ENCODE measurements at regions not wholly inside any gene's neighbourhood (a gene's known extent, or its start where the extent isn't known, plus 50 kb on each side); places are given as distances from the start of the nearest gene placed in this dataset.

DNA sequence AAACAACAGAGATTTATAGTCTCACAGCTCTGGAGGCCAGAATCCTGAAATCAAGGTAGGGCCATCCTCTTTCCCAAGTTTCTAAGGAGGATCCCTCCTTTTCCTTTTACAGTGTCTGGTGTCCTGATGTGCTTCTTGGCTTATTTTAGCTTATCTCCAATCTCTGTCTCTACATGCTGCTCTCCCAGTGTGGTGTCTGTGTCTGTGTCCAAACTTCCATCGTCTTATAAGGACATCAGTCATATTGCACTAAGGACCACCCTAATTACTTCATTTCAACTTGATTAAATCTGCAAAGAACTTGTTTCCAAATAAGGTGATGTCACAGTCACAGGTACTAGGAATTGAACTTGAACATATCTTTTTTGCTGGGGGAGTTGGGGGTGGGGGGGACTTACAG, 529.6 kb downstream of the DHX35 start:
- TF ChIP-seq, protein P1, sequence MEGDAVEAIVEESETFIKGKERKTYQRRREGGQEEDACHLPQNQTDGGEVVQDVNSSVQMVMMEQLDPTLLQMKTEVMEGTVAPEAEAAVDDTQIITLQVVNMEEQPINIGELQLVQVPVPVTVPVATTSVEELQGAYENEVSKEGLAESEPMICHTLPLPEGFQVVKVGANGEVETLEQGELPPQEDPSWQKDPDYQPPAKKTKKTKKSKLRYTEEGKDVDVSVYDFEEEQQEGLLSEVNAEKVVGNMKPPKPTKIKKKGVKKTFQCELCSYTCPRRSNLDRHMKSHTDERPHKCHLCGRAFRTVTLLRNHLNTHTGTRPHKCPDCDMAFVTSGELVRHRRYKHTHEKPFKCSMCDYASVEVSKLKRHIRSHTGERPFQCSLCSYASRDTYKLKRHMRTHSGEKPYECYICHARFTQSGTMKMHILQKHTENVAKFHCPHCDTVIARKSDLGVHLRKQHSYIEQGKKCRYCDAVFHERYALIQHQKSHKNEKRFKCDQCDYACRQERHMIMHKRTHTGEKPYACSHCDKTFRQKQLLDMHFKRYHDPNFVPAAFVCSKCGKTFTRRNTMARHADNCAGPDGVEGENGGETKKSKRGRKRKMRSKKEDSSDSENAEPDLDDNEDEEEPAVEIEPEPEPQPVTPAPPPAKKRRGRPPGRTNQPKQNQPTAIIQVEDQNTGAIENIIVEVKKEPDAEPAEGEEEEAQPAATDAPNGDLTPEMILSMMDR (IDR thresholded peaks at IDR 0.05) = no peak
- Mint-ChIP-seq H3K4me3 (no peak overlapping the region), H3K9me3 (peaks cover 65% of the 10 kb centered on the region), H3K27me3 (ENCODE audit: insufficient read depth) (no peaks in the 10 kb centered on the region), H3K27ac (no peak overlapping the region), H3K4me1 (ENCODE audit: low read depth) (no peaks in the 10 kb centered on the region), H3K36me3 (ENCODE audit: low read depth) (peaks cover under 1% of the 10 kb centered on the region; the same call in 1 of the 2 replicates)
- no peak for DNase-seq

- H3K36me3 Mint-ChIP-seq (ENCODE audit: low read depth) = no peaks in the 10 kb centered on the region
- H3K4me3 Mint-ChIP-seq = no peak overlapping the region
- H3K27me3 Mint-ChIP-seq (ENCODE audit: insufficient read depth) = no peaks in the 10 kb centered on the region
- no peak for DNase-seq
- TF ChIP-seq, protein P1 (IDR thresholded peaks at IDR 0.05) = no peak
- peaks cover 62% of the 10 kb centered on the region for H3K9me3 Mint-ChIP-seq
- H3K4me1 Mint-ChIP-seq (ENCODE audit: low read depth) = no peaks in the 10 kb centered on the region
- H3K27ac Mint-ChIP-seq = no peak overlapping the region
Observed at GRCh38 chr20:39489986-39490560, 527.9 kb downstream of the DHX35 start.

GRCh38 chr20:39480276-39481043, 518.3 kb downstream of the DHX35 start:
- H3K27ac Mint-ChIP-seq = no peak overlapping the region
- TF ChIP-seq, protein P1 (IDR thresholded peaks at IDR 0.05) = no peak
- no peak overlapping the region for H3K4me3 Mint-ChIP-seq
- no peak for DNase-seq
- 0 out of 2 replicates have a peak, but pooled peaks cover 1% of the 10 kb centered on the region for H3K27me3 Mint-ChIP-seq (ENCODE audit: insufficient read depth)
- peaks cover 24% of the 10 kb centered on the region for H3K9me3 Mint-ChIP-seq
- no peaks in the 10 kb centered on the region for H3K4me1 Mint-ChIP-seq (ENCODE audit: low read depth)
- no peaks in the 10 kb centered on the region for H3K36me3 Mint-ChIP-seq (ENCODE audit: low read depth)

GRCh38 chr20:39479196-39479810, 517.2 kb downstream of the DHX35 start:
- H3K4me3 Mint-ChIP-seq = no peak overlapping the region
- no peak for DNase-seq
- no peaks in the 10 kb centered on the region for H3K36me3 Mint-ChIP-seq (ENCODE audit: low read depth)
- H3K9me3 Mint-ChIP-seq = peaks cover 32% of the 10 kb centered on the region
- H3K27me3 Mint-ChIP-seq (ENCODE audit: insufficient read depth) = 0 out of 2 replicates have a peak, but pooled peaks cover 1% of the 10 kb centered on the region
- no peaks in the 10 kb centered on the region for H3K4me1 Mint-ChIP-seq (ENCODE audit: low read depth)
- TF ChIP-seq, protein P1 (IDR thresholded peaks at IDR 0.05) = no peak
- H3K27ac Mint-ChIP-seq = no peak overlapping the region

DNA sequence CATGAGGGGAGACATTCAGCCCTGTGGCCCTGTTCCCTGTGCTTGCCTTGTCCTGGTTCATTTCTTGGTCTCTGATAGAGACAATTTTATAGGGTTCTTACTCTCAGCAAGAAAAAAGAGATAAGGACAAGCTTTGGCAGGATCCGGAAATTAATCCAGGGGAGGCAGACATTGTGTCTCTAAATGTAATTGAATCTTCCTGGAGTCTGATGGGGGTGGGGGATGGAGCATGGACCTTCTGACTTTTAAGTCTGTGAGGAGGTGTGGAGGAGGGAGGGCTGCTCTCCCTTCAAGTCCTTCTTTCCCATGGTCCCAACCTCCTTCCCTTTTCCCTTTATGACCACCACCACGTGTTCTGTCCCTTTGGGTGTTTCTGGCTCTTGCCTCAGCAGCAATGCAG, 512.7 kb downstream of the DHX35 start:
- Mint-ChIP-seq H3K4me3 (no peak overlapping the region), H3K36me3 (ENCODE audit: low read depth) (no peaks in the 10 kb centered on the region), H3K27ac (no peak overlapping the region), H3K9me3 (peaks cover 41% of the 10 kb centered on the region), H3K4me1 (ENCODE audit: low read depth) (no peaks in the 10 kb centered on the region), H3K27me3 (ENCODE audit: insufficient read depth) (no peaks in the 10 kb centered on the region; the same call in 1 of the 2 replicates)
- TF ChIP-seq, protein P1 (IDR thresholded peaks at IDR 0.05) = no peak
- DNase-seq = no peak
